ENCODE measurements at regions not wholly inside any gene's neighbourhood (a gene's known extent, or its start where the extent isn't known, plus 50 kb on each side); places are given as distances from the start of the nearest gene placed in this dataset.

DNA sequence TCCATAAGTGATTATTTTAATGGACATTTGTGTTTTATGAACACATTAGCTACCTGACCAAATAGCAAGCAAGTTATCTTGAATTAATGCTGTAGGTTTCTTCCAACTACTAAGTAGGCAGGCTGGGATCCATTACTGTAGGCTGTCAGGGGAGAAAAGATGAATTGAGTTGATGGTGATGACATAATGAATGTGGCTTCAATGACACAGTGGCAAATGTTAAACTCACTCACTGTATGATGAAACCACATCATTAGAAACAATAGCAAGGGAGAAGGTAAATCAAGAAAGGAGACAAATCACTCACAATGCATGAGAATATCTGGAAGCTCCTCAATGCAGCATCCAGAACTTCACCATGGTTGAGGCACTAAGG is 529.7 kb upstream of the CITED2 start:
- TF ChIP-seq POLR2A (IDR thresholded peaks at IDR 0.05), result no peak
- TF ChIP-seq, protein P1, sequence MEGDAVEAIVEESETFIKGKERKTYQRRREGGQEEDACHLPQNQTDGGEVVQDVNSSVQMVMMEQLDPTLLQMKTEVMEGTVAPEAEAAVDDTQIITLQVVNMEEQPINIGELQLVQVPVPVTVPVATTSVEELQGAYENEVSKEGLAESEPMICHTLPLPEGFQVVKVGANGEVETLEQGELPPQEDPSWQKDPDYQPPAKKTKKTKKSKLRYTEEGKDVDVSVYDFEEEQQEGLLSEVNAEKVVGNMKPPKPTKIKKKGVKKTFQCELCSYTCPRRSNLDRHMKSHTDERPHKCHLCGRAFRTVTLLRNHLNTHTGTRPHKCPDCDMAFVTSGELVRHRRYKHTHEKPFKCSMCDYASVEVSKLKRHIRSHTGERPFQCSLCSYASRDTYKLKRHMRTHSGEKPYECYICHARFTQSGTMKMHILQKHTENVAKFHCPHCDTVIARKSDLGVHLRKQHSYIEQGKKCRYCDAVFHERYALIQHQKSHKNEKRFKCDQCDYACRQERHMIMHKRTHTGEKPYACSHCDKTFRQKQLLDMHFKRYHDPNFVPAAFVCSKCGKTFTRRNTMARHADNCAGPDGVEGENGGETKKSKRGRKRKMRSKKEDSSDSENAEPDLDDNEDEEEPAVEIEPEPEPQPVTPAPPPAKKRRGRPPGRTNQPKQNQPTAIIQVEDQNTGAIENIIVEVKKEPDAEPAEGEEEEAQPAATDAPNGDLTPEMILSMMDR (IDR thresholded peaks at IDR 0.05 in 4 of 5, conservative IDR thresholded peaks at IDR 0.05 in 1 of 5), result no peak
- no peaks in the 10 kb centered on the region for H3K9me3 ChIP-seq
- no peaks in the 10 kb centered on the region for H3K27me3 ChIP-seq
- DNase-seq (no peak), ATAC-seq (no peak)
- in situ Hi-C loops (cut with MboI; ENCODE audit: low sequenced_read_pairs in 4 of 4) (no loop called here), intact Hi-C loops (cut with DNase I; ENCODE audit: low total_unique reads) (no loop called here)
- H3K27ac ChIP-seq, result no peak overlapping the region
- no peaks in the 10 kb centered on the region for H3K4me1 ChIP-seq
- no peak overlapping the region for H3K4me3 ChIP-seq
- H3K36me3 ChIP-seq, result no peaks in the 10 kb centered on the region

DNA sequence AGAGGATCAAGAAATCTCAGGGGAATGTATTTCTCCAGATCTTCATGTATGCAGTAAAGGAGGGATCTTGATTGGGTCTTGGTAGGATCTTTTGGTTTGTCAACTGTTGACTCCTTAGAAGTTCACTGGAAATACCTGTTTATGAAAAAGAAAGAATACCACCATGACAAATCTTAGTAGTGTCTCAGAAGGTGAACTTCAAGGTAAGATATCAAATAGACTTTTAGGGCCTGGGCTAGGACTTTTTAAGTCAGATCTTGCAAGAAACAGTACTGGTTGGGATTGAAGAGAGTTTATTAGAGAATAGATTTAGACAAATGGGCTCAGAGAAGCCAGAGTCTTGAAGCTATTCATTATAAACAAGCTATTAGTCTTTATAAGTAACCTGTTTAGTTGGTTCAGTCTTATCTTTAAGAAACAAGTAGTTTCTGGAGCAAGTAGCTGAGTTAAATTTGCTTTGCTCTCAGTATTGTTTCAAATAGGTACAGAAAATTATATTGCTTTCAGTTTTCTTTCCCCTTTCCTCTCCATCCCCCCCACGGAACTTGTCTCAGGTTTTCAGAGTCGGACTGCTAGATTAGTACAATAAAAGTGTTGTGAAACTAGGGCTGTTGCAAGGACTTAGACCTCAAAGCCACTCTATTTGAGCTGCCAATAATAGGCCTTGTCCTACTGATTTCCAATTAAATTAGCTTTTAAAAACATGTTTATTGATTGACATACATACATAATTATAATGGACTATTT is 529.1 kb upstream of the CITED2 start:
- no peak for DNase-seq
- intact Hi-C loops (cut with DNase I; ENCODE audit: low total_unique reads), result no loop called here
- no peak for ATAC-seq
- no peak for TF ChIP-seq POLR2A (IDR thresholded peaks at IDR 0.05)
- TF ChIP-seq, protein P1 (IDR thresholded peaks at IDR 0.05 in 4 of 5, conservative IDR thresholded peaks at IDR 0.05 in 1 of 5), result no peak
- in situ Hi-C loops (cut with MboI; ENCODE audit: low sequenced_read_pairs in 4 of 4), result no loop called here
- no peaks in the 10 kb centered on the region for H3K36me3 ChIP-seq
- H3K27me3 ChIP-seq, result no peaks in the 10 kb centered on the region
- no peak overlapping the region for H3K4me3 ChIP-seq
- no peaks in the 10 kb centered on the region for H3K4me1 ChIP-seq
- no peaks in the 10 kb centered on the region for H3K9me3 ChIP-seq
- no peak overlapping the region for H3K27ac ChIP-seq

DNA sequence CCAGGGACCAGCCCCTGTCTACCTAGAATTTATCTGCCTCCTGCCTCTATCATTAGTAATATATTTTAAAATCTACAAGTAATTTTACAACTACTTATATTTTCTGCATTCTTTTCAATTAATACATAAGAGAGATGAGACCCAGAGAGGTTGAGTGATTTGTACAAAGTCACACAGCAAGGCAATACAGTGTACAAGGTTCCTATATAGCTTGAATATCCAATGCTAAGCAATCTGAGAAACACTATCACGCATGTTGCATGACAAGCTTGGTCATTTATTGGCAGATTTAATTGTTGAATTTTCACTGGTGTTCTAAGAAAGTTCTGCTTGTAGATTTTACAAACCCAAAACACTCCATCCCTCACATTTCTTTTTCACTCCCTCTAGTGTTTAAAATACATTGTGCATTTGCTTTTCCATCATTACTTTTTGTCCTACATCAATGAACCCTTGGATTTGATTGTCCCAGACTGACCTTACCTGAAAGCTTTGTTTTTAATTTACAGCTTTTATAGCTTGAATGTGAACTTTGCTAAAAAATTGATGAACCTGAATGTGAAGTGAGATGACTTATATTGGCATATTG is 520.9 kb upstream of the CITED2 start:
- TF ChIP-seq, protein P1 (IDR thresholded peaks at IDR 0.05 in 4 of 5, conservative IDR thresholded peaks at IDR 0.05 in 1 of 5), result no peak
- no peak for TF ChIP-seq POLR2A (IDR thresholded peaks at IDR 0.05)
- no peak overlapping the region for H3K4me3 ChIP-seq
- intact Hi-C loops (cut with DNase I; ENCODE audit: low total_unique reads), result no loop called here
- H3K27ac ChIP-seq, result no peak overlapping the region
- no peaks in the 10 kb centered on the region for H3K27me3 ChIP-seq
- DNase-seq, result no peak
- no peaks in the 10 kb centered on the region for H3K9me3 ChIP-seq
- H3K4me1 ChIP-seq, result no peaks in the 10 kb centered on the region
- no peak for ATAC-seq
- in situ Hi-C loops (cut with MboI; ENCODE audit: low sequenced_read_pairs in 4 of 4), result no loop called here
- no peaks in the 10 kb centered on the region for H3K36me3 ChIP-seq

DNA sequence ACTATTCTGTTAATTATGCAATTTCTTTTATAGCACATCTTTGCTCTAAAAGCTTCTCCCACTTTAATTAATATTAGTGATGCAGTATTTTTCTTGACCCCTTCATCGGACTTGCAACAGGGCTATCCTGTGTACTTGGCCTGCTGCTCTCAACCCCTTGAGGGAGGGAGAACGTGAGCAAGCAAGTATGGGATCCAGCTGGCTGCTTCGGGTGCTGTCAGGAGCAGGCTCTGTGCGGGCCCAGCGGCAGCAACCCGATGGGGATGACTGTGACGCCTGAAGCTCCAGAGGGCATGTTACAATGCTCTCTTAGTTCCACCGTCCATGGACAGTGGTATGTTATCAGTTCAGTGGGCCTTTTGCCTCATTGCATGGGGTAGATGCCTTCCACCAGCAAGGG is 519.8 kb upstream of the CITED2 start:
- intact Hi-C loops (cut with DNase I; ENCODE audit: low total_unique reads), result no loop called here
- no peak for DNase-seq

More for the DNA sequence above, 519.8 kb upstream of the CITED2 start:
- TF ChIP-seq, protein P1 (IDR thresholded peaks at IDR 0.05 in 4 of 5, conservative IDR thresholded peaks at IDR 0.05 in 1 of 5), result no peak
- no peak for TF ChIP-seq POLR2A (IDR thresholded peaks at IDR 0.05)
- H3K4me1 ChIP-seq, result no peaks in the 10 kb centered on the region
- ATAC-seq, result no peak
- no peaks in the 10 kb centered on the region for H3K27me3 ChIP-seq
- in situ Hi-C loops (cut with MboI; ENCODE audit: low sequenced_read_pairs in 4 of 4), result no loop called here
- no peaks in the 10 kb centered on the region for H3K9me3 ChIP-seq
- H3K36me3 ChIP-seq, result no peaks in the 10 kb centered on the region
- no peak overlapping the region for H3K27ac ChIP-seq
- H3K4me3 ChIP-seq, result no peak overlapping the region
